ENCODE measurements at regions not wholly inside any gene's neighbourhood (a gene's known extent, or its start where the extent isn't known, plus 50 kb on each side); places are given as distances from the start of the nearest gene placed in this dataset.

DNA sequence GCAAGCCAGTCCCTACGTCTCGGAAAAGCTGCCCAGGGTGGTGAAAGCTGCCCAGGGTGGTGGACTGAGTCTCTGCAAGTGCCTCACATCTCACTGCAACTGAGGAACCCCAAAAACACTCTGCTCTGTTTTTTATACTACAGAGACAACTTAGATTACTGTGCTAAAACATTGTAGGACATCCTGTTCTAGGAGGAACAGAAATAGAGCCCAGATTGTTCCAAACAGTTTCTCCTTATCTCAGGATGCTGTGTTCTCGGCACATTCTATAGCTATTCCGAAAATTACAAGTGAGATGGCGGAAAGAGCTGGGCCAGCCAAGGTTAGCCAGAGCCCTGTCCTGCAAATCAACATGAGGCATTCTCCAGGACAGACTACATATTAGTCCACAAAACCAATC, 138.7 kb downstream of the LRIG3 start:
- no peak for DNase-seq (ENCODE audit: low spot score)
- Histone ChIP-seq H3K36me3 (no peaks in the 10 kb centered on the region), H3K27me3 (no peaks in the 10 kb centered on the region), H3K4me1 (no peaks in the 10 kb centered on the region), H3K9me3 (no peaks in the 10 kb centered on the region), H3K4me3 (no peak overlapping the region), H3K27ac (no peak overlapping the region)
- TF ChIP-seq CTCF (IDR thresholded peaks at IDR 0.05) = no peak

- DNase-seq (ENCODE audit: low spot score) = no peak
- H3K4me1 ChIP-seq = no peaks in the 10 kb centered on the region
- no peak overlapping the region for H3K4me3 ChIP-seq
- no peak overlapping the region for H3K27ac ChIP-seq
- no peaks in the 10 kb centered on the region for H3K9me3 ChIP-seq
- no peaks in the 10 kb centered on the region for H3K36me3 ChIP-seq
- H3K27me3 ChIP-seq = no peaks in the 10 kb centered on the region
- no peak for TF ChIP-seq CTCF (IDR thresholded peaks at IDR 0.05)
Measured at GRCh38 chr12:58787021-58787760, 133.1 kb downstream of the LRIG3 start.

DNA sequence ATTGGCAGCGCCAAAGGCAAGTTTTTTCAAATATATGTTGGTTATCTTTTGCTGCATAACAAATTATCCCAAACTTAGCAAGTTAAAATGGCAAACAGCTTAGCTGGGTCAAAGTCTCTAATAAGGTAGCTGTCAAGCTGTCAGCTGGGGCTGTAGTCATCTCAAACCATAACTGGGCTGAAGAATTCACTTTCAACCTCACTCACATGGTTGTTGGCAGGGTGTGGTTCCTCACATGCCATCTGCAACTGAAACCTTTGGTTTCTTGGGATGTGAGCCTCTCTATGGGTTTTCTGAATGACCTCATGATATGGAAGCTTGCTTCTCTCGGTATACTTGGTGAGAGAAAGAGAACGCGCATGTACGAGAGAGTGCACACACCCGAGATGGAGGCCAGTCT, 125.4 kb downstream of the LRIG3 start:
- Histone ChIP-seq H3K4me1 (no peaks in the 10 kb centered on the region), H3K36me3 (no peaks in the 10 kb centered on the region), H3K9me3 (peaks cover 0 to 5% of the 10 kb centered on the region in 2 donors), H3K4me3 (no peak overlapping the region), H3K27me3 (no peaks in the 10 kb centered on the region), H3K27ac (no peak overlapping the region)
- no peak for DNase-seq (ENCODE audit: low spot score)
- TF ChIP-seq CTCF (IDR thresholded peaks at IDR 0.05) = no peak

- Histone ChIP-seq H3K27me3 (no peaks in the 10 kb centered on the region), H3K9me3 (peaks cover 0 to 5% of the 10 kb centered on the region in 2 donors), H3K4me3 (no peak overlapping the region), H3K27ac (no peak overlapping the region), H3K36me3 (no peaks in the 10 kb centered on the region), H3K4me1 (no peaks in the 10 kb centered on the region)
- no peak for DNase-seq (ENCODE audit: low spot score)
- TF ChIP-seq CTCF (IDR thresholded peaks at IDR 0.05) = no peak
Measured at GRCh38 chr12:58795825-58796224, 124.5 kb downstream of the LRIG3 start.

DNA sequence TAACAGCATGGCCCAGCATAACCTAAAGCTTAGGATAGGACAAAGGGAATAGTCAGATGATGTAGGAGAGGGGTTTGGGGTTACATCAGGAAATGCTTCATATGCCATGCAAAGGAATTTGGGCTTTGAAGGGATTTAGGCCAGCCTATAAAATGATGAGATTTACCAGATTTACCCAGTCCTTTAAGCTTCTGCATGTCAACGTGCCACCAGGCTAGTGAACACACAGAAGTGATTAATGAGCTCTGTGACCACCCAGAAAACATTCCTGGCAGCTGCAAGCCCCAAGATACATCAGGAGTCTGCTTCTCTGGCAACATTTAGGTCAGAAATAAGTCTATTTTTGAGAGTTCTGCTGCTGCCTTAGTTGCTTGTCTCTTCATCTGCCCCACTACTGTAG, 118.3 kb downstream of the LRIG3 start:
- Histone ChIP-seq H3K4me1 (no peaks in the 10 kb centered on the region), H3K4me3 (no peak overlapping the region), H3K27me3 (no peaks in the 10 kb centered on the region), H3K27ac (no peak overlapping the region), H3K36me3 (no peaks in the 10 kb centered on the region), H3K9me3 (peaks cover 0 to 5% of the 10 kb centered on the region in 2 donors)
- DNase-seq (ENCODE audit: low spot score) = no peak
- no peak for TF ChIP-seq CTCF (IDR thresholded peaks at IDR 0.05)

DNA sequence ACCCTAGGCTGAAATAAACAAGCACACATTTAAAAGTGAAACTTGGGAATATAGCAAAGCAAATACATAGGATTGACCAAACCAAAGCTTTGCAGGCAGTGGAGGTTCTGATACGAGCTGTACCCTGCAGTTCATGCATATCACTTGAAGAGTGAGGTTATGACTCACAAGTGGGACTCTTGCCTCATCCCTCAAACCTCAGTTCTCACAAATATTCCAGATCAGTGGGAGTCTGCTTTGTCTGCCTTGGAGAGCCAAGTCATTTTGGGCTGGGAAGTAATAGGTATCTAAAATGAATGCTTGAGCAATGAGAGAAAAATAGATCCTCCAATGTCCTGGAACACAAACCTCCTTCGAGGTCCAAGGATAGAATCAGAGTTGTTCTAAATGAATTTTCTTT, 116.4 kb downstream of the LRIG3 start:
- Histone ChIP-seq H3K9me3 (peaks cover 0 to 5% of the 10 kb centered on the region in 2 donors), H3K4me1 (no peaks in the 10 kb centered on the region), H3K27ac (no peak overlapping the region), H3K4me3 (no peak overlapping the region), H3K27me3 (no peaks in the 10 kb centered on the region), H3K36me3 (no peaks in the 10 kb centered on the region)
- DNase-seq (ENCODE audit: low spot score) = no peak
- no peak for TF ChIP-seq CTCF (IDR thresholded peaks at IDR 0.05)
